Activated CD4-positive, CD25-positive, alpha-beta regulatory T cell treated with anti-CD3 and anti-CD28 coated beads, Interleukin-2, amount 50 U/mL, for 72 hours (primary cell): ENCODE measurements at regions not wholly inside any gene's neighbourhood (a gene's known extent, or its start where the extent isn't known, plus 50 kb on each side); places are given as distances from the start of the nearest gene placed in this dataset.
"Not testable (repeated sequence)": the region's sequence is repeated elsewhere in the genome, so short reads cannot be mapped to it uniquely, and the experiment has no call there.

ENCODE experiments used
- DNase-seq: peaks from one replicate; pipeline ENCODE4 v3.0.0; 2021

- no peak for DNase-seq
Measured at GRCh38 chr12:47610686-47611252, 95.1 kb downstream of the RPAP3 start.

DNA sequence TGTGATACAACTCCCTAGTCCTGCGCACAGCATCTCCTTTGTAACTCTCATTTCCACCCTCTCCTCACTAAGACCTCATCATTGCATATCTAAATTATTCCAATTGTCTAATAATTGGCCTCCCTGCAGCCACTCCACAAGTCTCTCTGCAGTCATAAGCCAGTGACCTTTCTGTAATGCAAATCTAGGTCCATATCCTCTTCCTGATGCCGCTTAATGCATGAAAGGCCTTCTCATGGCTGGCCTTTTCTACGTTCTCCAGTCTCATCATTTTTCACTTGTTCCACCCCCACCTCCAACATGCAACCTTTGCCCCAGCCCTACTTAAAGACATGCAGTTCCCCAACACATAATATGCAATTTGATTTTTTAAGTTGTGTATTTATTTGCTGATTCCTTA, 96.0 kb downstream of the RPAP3 start:
- DNase-seq, result no peak

- DNase-seq, result not testable (repeated sequence)
Measured at GRCh38 chr12:47608671-47609070, 97.2 kb downstream of the RPAP3 start.

- DNase-seq, result no peak
Measured at GRCh38 chr12:47604221-47604873, 101.5 kb downstream of the RPAP3 start.

GRCh38 chr12:47602949-47603558, 102.8 kb downstream of the RPAP3 start:
- DNase-seq, result no peak

DNA sequence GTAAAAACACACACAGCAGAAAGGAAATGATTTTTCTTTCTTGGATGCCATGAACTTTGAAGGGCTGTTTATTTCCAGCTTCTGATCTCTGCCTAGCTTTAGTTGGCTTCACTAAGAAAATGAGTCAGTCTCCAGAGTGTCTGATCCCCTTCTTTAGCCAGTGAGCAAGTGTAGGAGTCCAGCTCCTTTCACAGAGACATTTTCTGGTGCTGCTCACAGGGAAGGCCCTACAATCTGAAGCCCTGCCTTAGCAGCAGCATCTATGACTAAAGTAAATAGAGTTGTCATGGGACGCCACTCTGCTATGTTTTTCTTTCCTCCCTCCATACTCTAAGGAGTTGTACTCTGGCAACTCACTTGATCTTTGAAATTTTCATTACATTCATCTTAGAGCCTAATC, 103.5 kb downstream of the RPAP3 start:
- no peak for DNase-seq

DNA sequence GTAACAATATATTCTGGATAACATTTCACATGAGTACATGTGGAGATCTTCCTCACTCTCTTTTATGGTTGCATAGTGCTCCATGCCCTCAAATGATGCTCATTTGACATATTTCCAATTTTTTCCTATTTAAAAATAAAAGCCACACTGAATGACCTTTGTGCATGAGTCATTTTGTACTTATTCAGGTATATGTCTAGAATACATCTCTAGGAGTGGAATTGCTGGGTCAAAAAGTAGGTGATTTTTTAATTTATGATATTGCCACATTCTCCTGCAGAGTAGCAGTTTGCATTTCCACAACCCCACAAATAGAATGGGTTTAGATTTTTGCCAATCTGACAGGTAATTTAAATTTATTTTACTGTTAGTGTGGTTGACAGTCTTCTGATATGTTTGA, 104.8 kb downstream of the RPAP3 start:
- no peak for DNase-seq

GRCh38 chr12:47591795-47592194, 114.0 kb downstream of the RPAP3 start:
- DNase-seq, result no peak

- DNase-seq, result no peak
Measured at GRCh38 chr12:47591361-47591791, 114.5 kb downstream of the RPAP3 start.

GRCh38 chr12:47590771-47591360, 115.0 kb downstream of the RPAP3 start:
- no peak for DNase-seq

DNA sequence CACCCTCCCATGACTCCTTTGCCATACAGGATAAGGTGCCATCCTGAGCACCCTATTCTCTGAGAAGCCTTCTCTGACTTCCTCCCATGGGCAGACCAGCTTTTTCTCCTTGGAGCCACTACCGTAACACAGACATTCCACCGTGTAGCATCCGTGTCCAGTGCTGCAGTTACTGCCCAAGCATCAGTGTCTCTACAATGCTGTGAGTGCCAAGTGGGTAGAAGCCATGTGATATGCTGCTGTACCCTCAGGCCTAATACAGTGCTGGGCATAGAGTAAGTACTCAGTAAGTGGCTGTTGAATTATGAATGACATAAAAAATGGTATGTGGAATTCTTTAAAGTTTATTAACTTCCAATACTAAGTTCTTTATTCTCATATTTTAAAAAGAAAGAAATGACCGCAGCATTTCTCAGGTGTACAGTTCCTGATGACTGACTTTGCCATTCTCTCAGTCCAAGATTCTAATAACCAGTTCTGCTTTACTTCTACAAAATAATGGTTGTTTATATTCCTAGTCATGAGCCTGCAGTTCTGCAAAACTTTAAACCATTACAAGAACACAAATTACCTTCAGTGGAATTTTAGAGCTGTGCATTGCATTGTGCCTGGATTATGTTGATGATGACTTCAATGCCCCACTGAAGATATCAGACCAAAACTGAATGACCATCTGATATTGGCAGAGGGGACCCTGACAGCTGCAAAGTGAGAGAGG, 118.7 kb downstream of the RPAP3 start:
- DNase-seq, result no peak

GRCh38 chr12:47585507-47585906, 120.3 kb downstream of the RPAP3 start:
- no peak for DNase-seq

DNA sequence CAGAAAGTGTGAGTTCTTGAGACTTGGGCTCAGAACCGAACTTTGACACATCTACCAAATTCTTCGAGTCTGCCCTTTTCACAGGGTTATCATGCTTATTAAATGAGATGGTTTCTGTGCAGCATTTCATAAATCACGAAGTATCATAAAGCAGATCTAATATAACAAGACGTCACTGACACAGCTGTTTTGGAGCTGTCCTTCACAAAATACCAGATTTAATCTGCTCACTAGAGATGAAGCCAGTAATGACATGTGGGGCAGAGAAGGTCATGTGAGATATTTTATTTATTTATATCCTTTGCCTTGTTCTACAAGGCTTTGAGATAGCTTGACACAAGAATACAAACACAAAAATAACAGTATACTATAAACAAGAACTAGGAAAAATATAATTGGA, 127.0 kb downstream of the RPAP3 start:
- DNase-seq, result no peak

- DNase-seq, result no peak
Measured at GRCh38 chr12:47577206-47577989, 128.4 kb downstream of the RPAP3 start.

- DNase-seq, result no peak
Measured at GRCh38 chr12:47576289-47576945, 129.4 kb downstream of the RPAP3 start.

- DNase-seq, result no peak
Measured at GRCh38 chr12:47574252-47575021, 131.4 kb downstream of the RPAP3 start.

DNA sequence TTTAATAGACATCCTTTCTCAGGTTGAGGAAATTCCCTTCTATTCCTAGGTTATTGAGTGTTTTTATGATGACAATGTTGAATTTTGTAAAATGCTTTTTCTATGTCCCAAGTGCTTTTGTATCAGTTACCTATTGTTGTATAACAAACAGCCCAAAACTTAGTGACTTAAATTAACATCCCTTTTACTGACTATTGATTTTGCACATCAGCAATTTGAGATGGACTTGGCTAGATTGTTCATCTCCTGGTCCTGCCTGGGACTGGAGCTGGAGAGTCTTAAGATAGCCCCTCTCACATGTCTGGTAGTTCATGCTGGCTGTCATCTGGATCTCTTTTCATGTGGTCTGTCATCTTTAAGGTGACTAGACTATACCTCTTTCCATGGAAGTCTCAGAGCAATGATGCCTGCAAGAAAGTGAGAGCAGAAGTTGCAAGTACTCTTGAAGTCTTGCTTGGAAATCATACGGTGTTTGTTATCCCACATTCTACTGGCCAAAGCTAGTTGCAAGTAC, 132.6 kb downstream of the RPAP3 start:
- no peak for DNase-seq

DNA sequence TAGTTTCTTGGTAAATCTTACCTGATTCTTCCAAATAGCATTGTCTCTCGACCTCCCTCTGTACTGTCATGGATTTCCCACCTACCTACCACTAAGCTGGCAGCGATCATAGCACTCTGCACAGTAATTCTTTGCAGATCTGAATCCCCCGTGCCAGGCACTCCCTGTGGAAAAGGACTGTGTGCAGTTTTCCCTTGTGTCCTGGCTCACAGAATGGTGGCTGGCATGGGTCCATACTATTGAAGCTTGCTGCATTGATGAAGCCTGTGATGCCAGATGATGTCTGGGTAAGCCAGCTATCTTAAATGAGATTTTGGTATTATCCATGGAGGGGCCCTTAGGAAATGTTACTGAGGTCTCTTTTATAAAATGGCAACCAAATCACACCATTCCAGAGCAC, 135.7 kb downstream of the RPAP3 start:
- no peak for DNase-seq

- DNase-seq, result no peak
Measured at GRCh38 chr12:47562201-47562600, 143.6 kb downstream of the RPAP3 start.

GRCh38 chr12:47561746-47562145, 144.1 kb downstream of the RPAP3 start:
- no peak for DNase-seq

DNA sequence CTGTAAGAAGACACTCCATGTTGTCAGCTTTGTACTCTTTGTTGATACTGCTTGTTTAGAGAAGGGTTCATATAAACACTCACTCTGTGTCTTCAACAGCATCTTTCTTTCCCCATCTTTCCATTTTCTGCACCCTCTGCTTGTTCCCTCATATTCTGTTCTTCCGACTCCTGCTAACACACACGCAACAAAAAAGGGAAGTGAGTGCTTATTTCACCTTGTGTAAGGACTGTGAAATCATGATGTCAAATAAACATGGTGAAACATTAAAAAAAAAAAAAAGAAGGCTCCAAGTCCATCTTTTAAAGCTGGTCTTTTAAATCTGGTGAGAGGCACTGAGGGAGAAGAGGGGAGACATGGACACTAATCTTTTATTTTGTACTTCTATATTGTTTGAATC, 145.4 kb downstream of the RPAP3 start:
- no peak for DNase-seq
